Kasumi-1 (cell line): ENCODE measurements at regions not wholly inside any gene's neighbourhood (a gene's known extent, or its start where the extent isn't known, plus 50 kb on each side); places are given as distances from the start of the nearest gene placed in this dataset.

Source experiments
- DNase-seq, 2 experiments: peaks; one replicate each; lab custom pipeline; 2025; lab: John Stamatoyannopoulos, UW

GRCh38 chr5:68746643-68747420, 347.0 kb upstream of the SLC30A5 start:
- DNase-seq = no peak

- no peak for DNase-seq
Observed at GRCh38 chr5:68747521-68747920, 346.3 kb upstream of the SLC30A5 start.

- DNase-seq = no peak
Observed at GRCh38 chr5:68748101-68748500, 345.7 kb upstream of the SLC30A5 start.

DNA sequence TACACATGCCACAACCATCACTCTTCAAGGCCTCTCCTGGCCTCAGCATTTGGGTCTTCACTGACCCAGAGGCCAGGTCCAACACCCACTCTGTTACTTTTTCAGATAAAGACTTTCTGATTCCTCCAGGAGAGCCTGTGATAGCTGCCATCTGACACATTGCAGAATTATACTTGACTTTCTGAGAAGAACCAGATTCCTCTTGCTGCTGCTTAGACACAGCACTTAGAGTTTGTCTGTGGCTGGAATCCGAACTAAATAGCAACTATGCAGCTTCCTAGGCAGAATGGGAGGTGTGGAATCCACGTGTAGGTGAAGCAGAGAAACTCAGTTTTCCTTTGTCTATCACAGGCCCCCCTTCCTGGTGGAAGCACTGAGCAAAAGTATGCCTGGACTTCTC, 344.7 kb upstream of the SLC30A5 start:
- DNase-seq = no peak

GRCh38 chr5:68749631-68750030, 344.2 kb upstream of the SLC30A5 start:
- peak; percentile 53 to 54 for DNase-seq

GRCh38 chr5:68751661-68752060, 342.2 kb upstream of the SLC30A5 start:
- DNase-seq = no peak

DNA sequence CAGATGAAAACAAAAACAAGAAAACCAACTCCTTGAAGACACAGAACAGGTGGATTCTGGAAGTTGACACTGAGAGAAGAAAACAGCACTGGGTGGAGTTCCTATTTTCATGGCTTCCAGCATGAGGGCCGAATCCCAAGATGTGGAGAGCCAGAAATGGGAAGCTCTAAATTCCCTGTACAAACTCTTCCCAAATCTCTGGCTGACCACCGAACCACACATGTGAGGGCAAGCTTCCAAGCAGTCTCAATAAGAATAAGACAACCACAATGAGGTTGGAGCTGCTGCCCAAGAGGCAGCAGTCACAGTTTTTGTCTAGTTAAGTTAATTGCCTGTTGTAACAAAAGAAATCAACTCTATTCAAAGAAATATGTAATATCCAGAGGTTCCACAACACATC, 339.3 kb upstream of the SLC30A5 start:
- no peak for DNase-seq

DNA sequence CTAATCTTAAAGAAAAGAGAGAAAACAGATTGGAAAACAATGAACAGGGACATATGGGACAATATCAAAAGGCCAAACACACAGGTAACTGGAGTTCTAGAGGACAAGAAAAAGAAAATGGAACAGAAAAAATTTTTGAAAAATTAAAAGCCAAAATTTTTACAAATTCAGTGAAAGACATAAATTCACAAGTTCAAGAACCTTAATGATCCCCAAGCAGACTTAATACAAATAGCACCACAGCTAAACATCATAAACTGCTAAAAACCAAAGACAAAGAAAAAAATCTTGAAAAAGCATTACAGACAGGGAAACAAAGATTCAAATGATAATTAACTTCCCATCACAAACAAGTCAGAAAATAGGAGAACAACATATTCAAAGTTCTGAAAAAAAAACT, 338.5 kb upstream of the SLC30A5 start:
- no peak for DNase-seq

GRCh38 chr5:68757006-68757405, 336.8 kb upstream of the SLC30A5 start:
- no peak for DNase-seq

DNA sequence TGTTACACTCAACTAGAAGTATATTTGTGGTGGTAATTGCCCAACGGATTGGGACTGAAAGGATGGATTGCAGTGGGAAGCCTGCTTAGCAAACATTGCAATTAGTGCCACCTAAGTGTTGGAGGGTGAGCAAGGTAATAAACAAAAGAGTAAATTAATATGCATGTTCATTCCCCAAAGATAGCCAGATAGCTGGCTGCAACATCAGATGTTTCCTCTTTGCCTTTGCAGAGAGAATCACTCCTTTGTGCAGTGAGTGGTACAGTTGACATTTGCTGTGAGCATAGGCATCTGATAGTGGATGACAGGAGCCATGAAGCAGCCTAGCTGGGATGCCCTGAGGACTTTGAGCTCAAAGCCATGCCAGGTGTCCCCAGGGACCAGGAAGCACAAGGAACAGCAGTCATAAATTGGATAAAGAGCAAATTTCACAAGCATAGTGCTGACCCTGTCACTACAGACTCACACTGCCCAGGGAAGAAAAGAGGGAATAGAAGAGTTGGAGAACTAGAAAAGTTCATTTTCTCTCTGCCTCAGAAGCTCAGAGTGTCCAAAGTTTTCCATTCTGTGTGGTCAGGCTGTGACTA, 336.1 kb upstream of the SLC30A5 start:
- no peak for DNase-seq

DNA sequence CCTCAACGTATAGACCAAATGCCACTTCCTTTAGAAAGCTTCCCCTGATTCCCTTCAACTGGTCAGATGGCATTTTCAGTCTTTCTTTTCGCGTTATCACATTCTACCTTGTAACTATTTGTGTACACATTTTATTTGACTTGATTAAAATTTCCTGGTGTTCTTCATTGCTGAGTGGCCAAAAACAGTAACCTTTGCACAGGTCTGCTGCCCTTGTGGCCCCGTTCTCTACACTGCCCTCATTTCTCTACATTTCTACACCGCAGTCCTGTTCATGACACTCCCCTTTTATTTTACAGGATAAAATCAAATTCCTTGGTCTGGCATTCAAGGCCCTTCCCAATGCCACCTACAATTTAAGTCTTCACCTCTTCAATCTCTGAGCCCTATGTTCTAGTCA, 334.2 kb upstream of the SLC30A5 start:
- no peak for DNase-seq

DNA sequence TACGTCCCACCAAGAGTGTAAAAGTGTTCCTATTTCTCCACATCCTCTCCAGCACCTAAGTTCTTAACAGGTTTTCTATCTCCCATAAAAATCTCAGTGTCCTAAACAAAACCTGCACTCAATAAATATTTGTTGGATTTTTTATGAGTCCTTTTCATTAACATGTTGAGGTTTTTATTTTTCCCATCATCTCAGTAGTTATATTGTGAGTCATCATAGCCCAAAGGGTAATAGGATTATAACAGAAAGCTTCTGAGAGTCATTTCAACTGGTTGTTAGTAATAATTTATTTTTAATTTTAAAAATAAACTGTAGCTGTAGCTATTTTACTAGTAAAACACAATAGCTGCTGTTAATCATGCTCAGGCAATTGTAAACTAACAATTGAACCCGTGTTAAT, 331.6 kb upstream of the SLC30A5 start:
- DNase-seq = no peak

DNA sequence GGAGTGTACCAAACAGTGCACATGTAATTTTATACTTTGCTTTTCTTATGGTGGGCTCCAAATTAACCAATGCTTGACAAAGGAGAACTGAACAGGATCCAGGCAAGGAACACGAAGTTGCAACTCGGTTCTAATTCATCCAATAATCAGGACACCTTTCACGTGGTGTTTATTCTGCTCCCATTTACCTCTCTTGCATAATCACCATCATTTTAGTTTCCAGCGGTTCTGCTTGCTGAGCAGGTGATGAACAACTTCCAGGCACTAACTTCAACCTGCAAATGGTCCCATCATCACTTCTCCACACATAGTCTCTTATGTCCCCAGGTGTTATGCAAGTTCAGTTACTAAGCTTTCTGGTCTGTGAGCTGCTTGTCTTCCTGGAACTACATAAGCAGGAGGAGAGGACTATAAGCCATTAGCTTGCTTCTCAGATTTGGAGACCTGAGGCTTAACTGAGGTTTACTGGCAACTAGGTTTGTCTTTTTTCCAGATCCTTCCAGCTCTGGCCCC, 326.8 kb upstream of the SLC30A5 start:
- DNase-seq = no peak

DNA sequence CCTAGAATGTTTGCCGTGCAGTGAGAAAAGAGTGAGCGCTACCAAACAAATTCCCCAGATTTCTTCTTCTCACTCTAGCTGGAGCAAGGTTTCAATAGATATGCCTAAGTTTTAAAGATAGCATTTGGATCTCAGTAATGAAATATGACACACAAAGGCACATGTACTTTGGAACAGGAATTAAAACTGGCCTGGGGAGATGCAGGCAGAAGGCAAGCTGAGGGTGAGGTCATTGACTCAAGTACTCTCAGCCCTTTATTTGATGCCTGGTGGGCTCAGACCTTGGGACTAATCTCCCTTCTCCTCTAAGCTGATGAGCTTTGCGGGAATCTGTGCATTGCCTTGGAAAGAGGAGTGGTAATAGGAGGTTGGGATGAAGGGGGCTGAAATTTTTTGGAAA, 323.3 kb upstream of the SLC30A5 start:
- no peak for DNase-seq

- DNase-seq = no peak
Observed at GRCh38 chr5:68771221-68771620, 322.6 kb upstream of the SLC30A5 start.

DNA sequence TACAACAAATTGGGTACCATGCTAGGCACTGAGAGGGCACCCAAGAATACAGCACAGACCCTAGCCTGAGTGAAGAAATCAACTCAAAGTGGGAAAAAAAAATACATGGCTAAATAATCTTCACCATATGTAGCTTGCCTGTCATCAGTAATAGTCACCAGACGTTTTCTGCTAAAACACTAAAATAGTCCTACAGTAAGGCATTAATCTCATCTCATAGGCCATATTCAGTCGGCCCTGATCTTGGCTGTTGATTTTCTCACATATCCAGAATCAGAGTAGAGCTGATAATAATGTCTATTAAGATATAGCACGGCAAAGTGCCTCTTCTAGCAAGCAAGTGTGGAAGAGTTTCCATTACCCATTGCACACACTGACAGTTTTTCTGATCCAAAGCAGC, 322.1 kb upstream of the SLC30A5 start:
- no peak for DNase-seq

- DNase-seq = no peak
Observed at GRCh38 chr5:68776381-68776780, 317.4 kb upstream of the SLC30A5 start.

DNA sequence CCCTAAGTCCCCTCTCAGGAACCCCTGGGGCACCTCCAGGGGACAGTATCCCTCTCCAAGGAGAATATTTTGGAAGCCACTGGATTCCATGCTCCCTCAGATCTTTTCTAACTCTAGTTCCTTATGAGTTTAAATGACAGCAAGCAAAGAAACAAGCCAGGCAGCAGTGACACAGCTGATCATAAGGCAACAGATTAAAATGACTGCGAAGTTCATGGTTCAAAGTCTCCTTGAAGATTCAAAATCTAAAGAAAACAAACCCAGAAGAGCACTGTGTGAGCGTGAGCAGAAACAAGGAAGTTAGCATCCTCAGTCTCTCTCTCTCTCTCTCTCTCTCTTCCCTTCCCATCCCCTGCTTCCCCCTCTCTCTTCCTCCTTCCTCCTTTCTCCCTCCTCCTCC, 316.7 kb upstream of the SLC30A5 start:
- DNase-seq = no peak

GRCh38 chr5:68778484-68778883, 315.3 kb upstream of the SLC30A5 start:
- DNase-seq = no peak

DNA sequence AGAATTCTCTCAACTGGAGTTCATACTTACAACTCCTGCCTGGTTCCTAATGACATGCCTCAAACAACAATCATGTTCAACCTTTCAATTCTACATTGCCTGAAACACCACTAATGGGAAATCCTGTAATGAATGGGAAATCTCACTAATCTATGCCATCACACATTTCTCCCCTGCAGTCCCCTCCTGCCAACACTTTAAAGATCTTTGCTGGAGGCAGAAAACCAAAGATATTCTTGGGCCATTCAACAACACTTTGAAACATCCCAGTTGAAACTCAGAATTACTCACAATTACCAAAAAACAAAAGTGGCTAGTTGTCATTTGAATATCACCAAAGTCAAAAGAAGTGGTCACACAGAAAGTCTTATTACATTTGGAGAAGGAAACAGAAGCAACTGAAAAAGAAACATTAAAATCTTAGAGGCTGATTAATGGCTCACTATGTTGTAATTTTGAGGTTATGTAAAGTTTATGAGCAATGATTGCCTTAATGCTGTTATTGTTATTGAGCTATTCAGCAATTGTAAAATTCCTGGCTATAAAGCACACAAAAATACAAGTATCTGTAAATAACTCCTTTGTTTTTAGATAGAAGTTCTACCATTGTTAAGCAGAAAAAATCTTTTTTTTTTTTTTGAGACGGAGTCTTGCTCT, 313.4 kb upstream of the SLC30A5 start:
- no peak for DNase-seq

- no peak for DNase-seq
Observed at GRCh38 chr5:68793074-68793473, 300.7 kb upstream of the SLC30A5 start.

DNA sequence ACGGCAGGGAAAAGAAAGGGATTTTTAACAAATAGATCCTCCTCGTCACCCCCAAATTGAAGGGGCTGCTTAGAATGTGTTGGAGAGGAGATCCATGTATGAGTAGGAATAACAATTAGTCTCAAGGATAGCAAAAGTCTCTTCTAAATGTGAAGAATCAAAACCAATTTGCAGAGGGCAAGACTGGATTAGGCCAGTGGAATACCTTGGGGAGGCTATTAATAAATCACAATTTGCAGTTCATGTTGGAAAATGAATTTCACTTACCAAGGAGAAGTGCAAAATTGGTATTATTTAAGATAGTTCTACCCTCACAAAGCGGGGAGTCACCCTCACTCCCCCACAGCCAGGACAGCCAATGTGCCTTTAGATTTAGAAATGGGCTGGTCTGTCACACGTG, 299.8 kb upstream of the SLC30A5 start:
- DNase-seq = no peak

DNA sequence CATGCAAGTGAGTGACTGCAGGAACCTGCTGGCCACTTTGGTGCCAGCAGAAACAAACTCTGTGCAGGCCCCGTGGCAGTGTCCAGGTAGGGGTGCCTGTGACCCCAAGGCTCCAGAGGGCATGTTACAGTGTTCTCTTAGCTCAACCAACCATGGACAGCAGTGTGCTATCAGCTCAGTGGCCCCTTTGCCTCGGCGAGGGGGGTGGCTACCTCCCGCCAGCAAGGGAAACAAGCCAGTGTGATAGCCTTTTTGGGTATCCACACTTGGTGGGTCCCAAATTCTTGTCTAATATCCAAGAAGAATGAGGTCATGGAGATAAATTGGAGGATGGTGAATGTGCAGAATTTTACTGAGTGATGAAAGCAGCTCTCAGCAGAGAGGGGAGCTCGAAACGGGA, 298.6 kb upstream of the SLC30A5 start:
- DNase-seq = no peak
